WERI-Rb-1 (cell line): ENCODE measurements at regions not wholly inside any gene's neighbourhood (a gene's known extent, or its start where the extent isn't known, plus 50 kb on each side); places are given as distances from the start of the nearest gene placed in this dataset.

ENCODE experiments used
- DNase-seq: peaks from one replicate; pipeline ENCODE4 v3.0.0-alpha.2; 2020
- H3K27ac ChIP-seq: fragments of 250-450 bp; sonication (Bioruptor Pico); 2 replicates; pipeline ENCODE4 v1.5.1; 2020; ENCODE audit warnings: mild to moderate bottlenecking, moderate library complexity
- H3K27me3 ChIP-seq: fragments of 250-450 bp; sonication (Bioruptor Pico); 2 replicates; pipeline ENCODE4 v1.5.1; 2021; ENCODE audit warnings: mild to moderate bottlenecking, low read depth, moderate library complexity; ENCODE audit not compliant: insufficient read depth, severe bottlenecking
- H3K36me3 ChIP-seq: fragments of 250-450 bp; sonication (Bioruptor Pico); 2 replicates; pipeline ENCODE4 v1.5.1; 2020; ENCODE audit warnings: mild to moderate bottlenecking, moderate library complexity
- H3K4me3 ChIP-seq: 2 replicates; pipeline ENCODE4 v1.5.1; 2011; ENCODE audit warnings: low read depth, mild to moderate bottlenecking, control low read depth, low read length
- H3K9me3 ChIP-seq: fragments of 250-450 bp; sonication (Bioruptor Pico); 2 replicates; pipeline ENCODE4 v1.5.1; 2021; ENCODE audit warnings: mild to moderate bottlenecking, moderate library complexity; ENCODE audit not compliant: severe bottlenecking
- TF ChIP-seq, protein P1 (sequence below): IDR thresholded peaks from 2 replicates; pipeline ENCODE4 v1.5.1; 2011; ENCODE audit warnings: low read depth, mild to moderate bottlenecking, control low read depth, inconsistent platforms, low read length

- DNase-seq, result peak; percentile 93
Observed at GRCh38 chr19:30631033-30631370, 258.8 kb downstream of the ZNF536 start.

DNA sequence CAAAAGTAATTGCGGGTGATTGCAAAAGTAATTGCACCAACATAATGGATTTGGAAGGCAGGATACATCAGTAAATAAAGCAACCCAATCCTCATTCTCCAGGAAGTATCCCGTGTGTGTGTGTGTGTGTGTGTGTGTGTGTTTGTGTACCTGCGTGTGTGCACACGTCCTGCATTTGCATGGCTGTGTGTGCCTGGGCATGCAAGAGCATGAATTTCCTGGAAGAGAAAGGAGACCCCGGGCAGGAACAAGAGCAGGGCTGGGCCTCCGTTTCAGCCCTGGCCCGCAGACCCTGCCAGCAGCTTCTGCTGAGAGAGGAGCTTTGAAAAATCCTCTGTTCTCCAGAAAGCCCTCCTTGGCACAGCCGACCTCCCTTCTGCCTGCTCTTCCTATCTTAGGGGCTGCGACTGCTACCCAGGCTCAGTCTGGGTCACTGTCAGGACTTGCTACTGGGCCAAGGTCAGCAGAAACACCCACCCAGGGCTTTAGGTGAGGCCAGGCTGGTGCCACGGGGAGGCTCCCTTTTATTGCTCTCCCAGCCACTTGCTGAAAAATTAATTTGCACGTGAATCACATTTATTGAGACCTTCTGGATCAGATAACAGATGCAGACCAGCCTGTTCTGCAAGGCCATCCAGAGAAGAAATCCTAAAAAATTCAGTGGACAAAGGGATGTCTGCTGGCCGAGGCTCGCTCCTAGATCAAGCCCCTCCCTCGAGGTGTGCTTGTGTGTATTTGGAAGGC, 258.3 kb downstream of the ZNF536 start:
- H3K9me3 ChIP-seq, result no peaks in the 10 kb centered on the region
- H3K4me3 ChIP-seq, result no peak overlapping the region
- H3K27me3 ChIP-seq, result no peaks in the 10 kb centered on the region
- DNase-seq, result no peak
- no peaks in the 10 kb centered on the region for H3K36me3 ChIP-seq
- peak overlapping the region; percentile 86 for H3K27ac ChIP-seq
- TF ChIP-seq, protein P1, sequence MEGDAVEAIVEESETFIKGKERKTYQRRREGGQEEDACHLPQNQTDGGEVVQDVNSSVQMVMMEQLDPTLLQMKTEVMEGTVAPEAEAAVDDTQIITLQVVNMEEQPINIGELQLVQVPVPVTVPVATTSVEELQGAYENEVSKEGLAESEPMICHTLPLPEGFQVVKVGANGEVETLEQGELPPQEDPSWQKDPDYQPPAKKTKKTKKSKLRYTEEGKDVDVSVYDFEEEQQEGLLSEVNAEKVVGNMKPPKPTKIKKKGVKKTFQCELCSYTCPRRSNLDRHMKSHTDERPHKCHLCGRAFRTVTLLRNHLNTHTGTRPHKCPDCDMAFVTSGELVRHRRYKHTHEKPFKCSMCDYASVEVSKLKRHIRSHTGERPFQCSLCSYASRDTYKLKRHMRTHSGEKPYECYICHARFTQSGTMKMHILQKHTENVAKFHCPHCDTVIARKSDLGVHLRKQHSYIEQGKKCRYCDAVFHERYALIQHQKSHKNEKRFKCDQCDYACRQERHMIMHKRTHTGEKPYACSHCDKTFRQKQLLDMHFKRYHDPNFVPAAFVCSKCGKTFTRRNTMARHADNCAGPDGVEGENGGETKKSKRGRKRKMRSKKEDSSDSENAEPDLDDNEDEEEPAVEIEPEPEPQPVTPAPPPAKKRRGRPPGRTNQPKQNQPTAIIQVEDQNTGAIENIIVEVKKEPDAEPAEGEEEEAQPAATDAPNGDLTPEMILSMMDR, result no peak

More at GRCh38 chr19:30631033-30631370, 258.8 kb downstream of the ZNF536 start:
- peak overlapping the region; percentile 86 for H3K27ac ChIP-seq
- H3K9me3 ChIP-seq, result no peaks in the 10 kb centered on the region
- no peaks in the 10 kb centered on the region for H3K27me3 ChIP-seq
- H3K4me3 ChIP-seq, result no peak overlapping the region
- TF ChIP-seq, protein P1, result no peak
- no peaks in the 10 kb centered on the region for H3K36me3 ChIP-seq

- Histone ChIP-seq H3K36me3 (no peaks in the 10 kb centered on the region), H3K9me3 (no peaks in the 10 kb centered on the region), H3K27ac (peak overlapping the region; percentile 86), H3K27me3 (no peaks in the 10 kb centered on the region), H3K4me3 (no peak overlapping the region)
- TF ChIP-seq, protein P1, result no peak
- peak; percentile 65 for DNase-seq
Observed at GRCh38 chr19:30629086-30629485, 256.9 kb downstream of the ZNF536 start.

DNA sequence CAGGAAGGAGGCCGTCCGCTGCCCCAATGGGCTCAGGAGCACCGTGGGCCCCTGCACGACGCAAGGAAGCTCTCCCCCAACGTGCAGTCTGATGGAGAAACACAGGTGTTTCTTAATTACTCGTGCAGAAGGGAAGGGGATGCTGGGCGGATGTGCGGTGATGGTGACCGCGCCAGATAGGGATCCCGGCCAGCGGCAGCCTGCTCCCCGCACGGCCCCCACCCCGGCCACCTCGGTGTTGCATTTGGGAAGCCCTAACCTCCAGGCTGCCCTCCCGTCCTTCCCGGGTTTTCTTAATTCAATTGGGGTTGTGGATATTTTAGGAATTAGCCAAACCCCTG, 254.4 kb downstream of the ZNF536 start:
- Histone ChIP-seq H3K9me3 (peaks cover 10% of the 10 kb centered on the region), H3K36me3 (no peaks in the 10 kb centered on the region), H3K4me3 (no peak overlapping the region), H3K27ac (no peak overlapping the region), H3K27me3 (no peaks in the 10 kb centered on the region)
- DNase-seq, result no peak
- TF ChIP-seq, protein P1, result no peak

GRCh38 chr19:30625947-30626625, 253.9 kb downstream of the ZNF536 start:
- H3K4me3 ChIP-seq, result no peak overlapping the region
- H3K27me3 ChIP-seq, result no peaks in the 10 kb centered on the region
- H3K9me3 ChIP-seq, result peaks cover 10% of the 10 kb centered on the region
- TF ChIP-seq, protein P1, result no peak
- H3K27ac ChIP-seq, result no peak overlapping the region
- H3K36me3 ChIP-seq, result no peaks in the 10 kb centered on the region
- no peak for DNase-seq

DNA sequence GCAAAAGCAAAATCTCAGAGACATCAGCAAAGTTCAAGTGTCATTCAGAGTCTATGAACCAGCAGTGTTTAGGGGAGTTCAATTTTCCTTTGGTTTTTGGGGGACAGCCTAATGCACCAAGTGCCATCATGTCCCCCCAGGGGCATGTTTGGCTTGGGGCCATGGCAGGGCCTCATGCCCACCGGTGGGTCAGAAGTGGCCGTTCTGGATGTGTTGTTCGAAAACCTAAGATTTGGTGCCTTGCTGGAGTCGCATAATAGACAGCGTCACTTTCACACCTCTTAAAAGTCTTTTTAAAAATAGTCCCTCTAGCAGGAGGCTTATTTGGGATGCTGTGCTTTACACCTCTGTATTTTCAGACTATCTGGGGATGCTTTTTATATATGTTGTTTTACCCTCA, 250.1 kb downstream of the ZNF536 start:
- Histone ChIP-seq H3K9me3 (peaks cover 10% of the 10 kb centered on the region), H3K4me3 (no peak overlapping the region), H3K36me3 (no peaks in the 10 kb centered on the region), H3K27me3 (no peaks in the 10 kb centered on the region), H3K27ac (no peak overlapping the region)
- TF ChIP-seq, protein P1, result no peak
- DNase-seq, result no peak
